ENCODE measurements at regions not wholly inside any gene's neighbourhood (a gene's known extent, or its start where the extent isn't known, plus 50 kb on each side); places are given as distances from the start of the nearest gene placed in this dataset.
"Not testable (repeated sequence)": the region's sequence is repeated elsewhere in the genome, so short reads cannot be mapped to it uniquely, and the experiment has no call there.

DNA sequence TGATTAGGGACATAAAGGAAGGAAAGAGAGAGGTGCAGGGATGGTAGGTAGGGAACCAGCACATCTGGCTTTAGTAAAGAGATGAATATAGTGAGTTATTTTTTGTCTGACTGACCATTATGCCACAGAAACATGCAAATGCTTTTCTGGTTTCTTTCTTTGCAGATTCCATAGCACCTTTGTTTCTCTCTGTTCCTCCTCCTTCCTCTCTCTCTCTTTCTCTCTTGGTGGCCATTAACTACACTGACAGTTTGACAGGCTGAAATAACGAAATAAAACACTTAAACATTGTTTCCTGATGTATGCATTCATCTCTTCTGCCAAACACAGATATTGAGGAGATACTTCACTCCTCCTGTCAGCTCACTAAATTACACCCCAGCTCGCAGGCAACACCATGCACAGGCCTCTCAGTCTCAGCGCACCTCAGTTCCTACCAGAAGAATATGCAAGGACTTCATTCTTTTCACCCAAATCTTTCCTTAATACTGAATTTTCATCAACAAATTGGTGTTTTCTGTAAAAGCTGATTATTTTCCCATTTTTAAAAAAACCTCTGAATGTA is 406.9 kb upstream of the SOX5 start:
- DNase-seq, result no peak

GRCh38 chr12:24352363-24352762 is 402.9 kb upstream of the SOX5 start:
- no peak for DNase-seq

DNA sequence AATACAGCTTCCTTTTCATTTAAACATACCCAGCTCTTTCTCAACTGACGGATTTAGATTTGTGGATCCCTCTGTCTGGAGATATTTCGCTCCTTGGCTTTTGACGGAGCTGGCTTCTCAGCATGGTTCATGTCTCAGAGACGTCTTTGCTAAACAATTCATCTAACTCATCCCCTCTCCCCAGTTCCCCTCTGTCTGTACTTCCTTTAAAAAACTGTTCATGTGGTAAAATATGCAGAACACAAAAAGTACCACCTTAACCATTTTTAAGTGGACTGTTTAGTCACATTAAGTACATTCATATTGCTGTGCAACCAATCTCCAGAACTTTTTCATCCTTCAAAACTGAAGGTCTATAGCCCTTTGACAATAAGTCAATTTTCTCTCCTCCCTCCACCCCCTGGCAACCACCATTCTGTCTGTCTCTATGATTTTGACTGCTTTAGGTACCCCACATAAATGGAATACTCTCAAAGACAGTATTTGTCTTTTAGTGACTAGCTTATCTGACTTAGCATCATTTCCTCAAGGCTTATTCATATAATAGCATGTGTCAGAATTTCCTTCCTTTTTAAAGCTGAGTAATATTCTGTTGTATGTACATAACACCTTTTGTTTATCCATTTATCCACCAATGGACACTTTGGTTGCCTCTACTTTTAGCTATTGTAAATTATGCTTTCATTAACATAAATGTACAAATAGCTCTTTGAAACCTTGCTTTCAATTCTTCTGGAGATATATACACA is 399.8 kb upstream of the SOX5 start:
- no peak for DNase-seq

DNA sequence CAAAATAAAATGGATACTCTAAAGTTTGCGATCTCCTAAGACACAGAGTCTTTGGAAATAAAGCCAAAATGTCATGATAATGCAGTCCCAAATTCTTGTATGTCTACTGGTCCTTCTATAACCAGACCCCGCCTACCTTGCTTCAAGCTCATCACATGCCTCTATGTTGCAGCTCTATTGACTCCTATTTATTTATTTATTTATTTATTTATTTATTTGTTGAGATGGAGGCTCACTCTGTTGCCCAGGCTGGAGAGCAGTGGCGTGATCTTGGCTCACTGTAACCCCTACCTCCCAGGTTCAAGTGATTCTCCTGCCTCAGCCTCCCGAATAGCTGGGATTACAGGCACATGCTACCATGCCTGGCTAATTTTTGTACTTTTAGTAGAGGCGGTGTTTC is 398.7 kb upstream of the SOX5 start:
- not testable (repeated sequence) for DNase-seq

DNA sequence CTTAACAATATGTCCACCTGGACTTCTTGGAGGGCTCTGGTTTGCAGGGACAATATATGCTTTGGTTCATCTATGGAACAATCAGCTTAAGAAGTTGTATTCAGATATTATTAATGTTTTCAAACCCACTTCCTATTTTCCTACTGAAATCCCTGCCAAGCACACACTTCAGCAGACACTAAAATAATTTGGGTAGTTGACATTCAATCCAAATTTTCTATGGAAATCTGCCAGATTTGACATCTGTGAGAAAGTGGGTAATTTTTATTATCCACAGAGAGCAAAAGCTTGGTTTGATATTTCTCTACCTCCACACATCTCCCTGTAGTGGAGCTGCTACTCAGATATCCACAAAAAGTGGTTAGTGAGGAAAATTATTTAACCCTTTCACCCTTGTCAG is 378.8 kb upstream of the SOX5 start:
- no peak for DNase-seq

GRCh38 chr12:24325331-24325730 is 375.9 kb upstream of the SOX5 start:
- no peak for DNase-seq

- DNase-seq, result no peak
Measured at GRCh38 chr12:24307716-24308335, 358.4 kb upstream of the SOX5 start.

DNA sequence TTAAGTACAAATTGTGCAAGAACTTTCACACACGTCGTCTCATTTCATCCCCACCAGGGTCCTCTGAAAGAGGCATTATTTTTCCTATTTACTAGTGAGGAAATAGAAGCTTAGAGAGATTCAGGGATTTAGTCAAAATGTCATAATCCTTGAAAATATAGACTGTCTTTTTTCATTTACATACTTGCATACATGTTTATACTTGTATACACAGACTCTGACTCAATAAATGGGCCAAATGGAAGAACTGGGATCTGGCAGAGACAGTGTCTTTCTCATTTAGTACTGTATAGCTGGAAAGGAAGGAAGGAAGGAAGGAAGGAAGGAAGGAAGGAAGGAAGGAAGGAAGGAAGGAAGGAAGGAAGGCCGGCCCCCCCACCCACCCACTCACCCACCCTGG is 357.7 kb upstream of the SOX5 start:
- no peak for DNase-seq

- DNase-seq, result no peak
Measured at GRCh38 chr12:24306001-24306400, 356.5 kb upstream of the SOX5 start.

GRCh38 chr12:24304285-24304684 is 354.8 kb upstream of the SOX5 start:
- DNase-seq, result no peak

DNA sequence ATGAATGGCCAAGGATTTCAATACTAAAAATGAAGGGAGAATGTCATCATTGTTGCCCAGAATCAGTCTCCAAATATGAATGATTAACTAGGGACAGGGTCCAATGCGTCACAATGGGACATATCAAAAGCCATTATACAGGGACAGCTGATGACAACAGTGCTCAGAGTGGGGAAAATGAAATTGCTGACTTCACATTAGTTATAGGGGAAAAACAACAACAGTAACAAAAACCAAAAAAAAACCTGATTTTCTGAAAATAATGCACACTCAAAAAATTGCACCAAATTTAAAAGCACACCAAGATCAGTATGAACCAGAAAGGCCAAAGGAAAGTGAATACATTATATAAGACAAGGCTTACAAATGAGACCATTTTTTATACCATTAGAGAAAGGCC is 353.2 kb upstream of the SOX5 start:
- DNase-seq, result no peak

DNA sequence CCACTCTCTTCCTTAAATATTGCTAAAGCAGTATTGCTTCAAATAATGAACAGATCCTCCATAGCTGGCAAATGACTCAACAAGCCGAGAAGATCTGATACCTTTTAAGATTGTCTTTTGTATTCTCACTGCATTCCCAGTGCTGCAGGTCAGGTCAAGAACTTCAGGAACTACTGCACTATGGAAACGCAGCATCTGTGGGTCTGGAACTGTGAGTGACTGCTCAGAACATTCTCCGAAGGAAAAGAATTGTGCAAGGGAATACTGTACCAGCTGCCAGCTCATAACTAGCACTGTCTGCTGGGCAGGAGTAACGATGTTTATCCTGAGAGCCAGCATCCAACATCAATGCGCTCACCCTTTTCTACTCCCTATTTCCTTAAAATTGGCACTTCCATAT is 348.0 kb upstream of the SOX5 start:
- no peak for DNase-seq

- DNase-seq, result no peak
Measured at GRCh38 chr12:24293549-24293948, 344.1 kb upstream of the SOX5 start.

- no peak for DNase-seq
Measured at GRCh38 chr12:24287963-24288362, 338.5 kb upstream of the SOX5 start.

GRCh38 chr12:24285448-24285847 is 336.0 kb upstream of the SOX5 start:
- DNase-seq, result no peak

GRCh38 chr12:24281341-24281740 is 331.9 kb upstream of the SOX5 start:
- DNase-seq, result no peak

- DNase-seq, result no peak
Measured at GRCh38 chr12:24280056-24280842, 330.8 kb upstream of the SOX5 start.

DNA sequence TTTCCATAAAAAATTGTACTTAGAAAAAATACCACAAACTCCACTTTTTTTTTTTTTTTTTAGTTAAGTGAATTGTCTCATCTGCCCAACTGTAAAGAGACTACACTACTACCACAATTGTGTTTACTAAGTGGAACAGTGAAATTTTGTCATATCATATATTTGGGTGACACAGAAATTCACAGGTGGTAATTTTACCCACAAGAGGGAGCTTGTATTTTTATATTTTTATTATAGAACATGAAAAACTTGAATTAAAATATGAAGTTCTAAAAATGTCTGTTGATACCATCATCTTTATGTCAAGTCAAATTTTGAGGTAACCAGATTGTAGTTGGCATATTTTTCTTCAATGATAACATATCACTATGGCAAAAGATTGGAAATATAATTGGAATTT is 329.4 kb upstream of the SOX5 start:
- DNase-seq, result no peak

GRCh38 chr12:24270965-24271364 is 321.5 kb upstream of the SOX5 start:
- no peak for DNase-seq

GRCh38 chr12:24270464-24270863 is 321.0 kb upstream of the SOX5 start:
- DNase-seq, result no peak

- DNase-seq, result no peak
Measured at GRCh38 chr12:24268663-24269186, 319.3 kb upstream of the SOX5 start.

DNA sequence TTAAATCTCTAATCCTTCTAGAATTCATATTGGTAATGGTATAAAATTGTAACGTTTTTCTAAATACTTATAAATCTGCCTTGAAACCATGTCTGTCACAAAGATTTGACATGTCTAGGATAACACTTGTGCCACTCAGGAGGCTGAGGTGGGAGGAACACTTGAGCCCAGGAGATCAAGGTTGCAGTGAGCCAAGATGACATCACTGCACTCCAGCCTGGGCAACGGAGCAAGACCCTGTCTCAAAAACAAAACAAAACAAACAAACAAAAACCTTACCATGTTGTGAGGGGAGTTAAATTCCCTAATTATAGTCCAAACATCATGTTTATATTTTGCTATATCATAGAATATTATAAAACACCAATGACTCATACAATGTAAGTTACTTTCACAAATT is 317.5 kb upstream of the SOX5 start:
- no peak for DNase-seq

- DNase-seq, result no peak
Measured at GRCh38 chr12:24256684-24257083, 307.2 kb upstream of the SOX5 start.

Measured in GOT3 (cell line).